ENCODE measurements at regions not wholly inside any gene's neighbourhood (a gene's known extent, or its start where the extent isn't known, plus 50 kb on each side); places are given as distances from the start of the nearest gene placed in this dataset.

GRCh38 chrX:69024931-69025330, 140.3 kb downstream of the PJA1 start:
- no peak for FAIRE-seq

- FAIRE-seq: no peak
Observed at GRCh38 chrX:69024161-69024736, 141.0 kb downstream of the PJA1 start.

- no peak for FAIRE-seq
Observed at GRCh38 chrX:69022430-69022829, 142.8 kb downstream of the PJA1 start.

- no peak for FAIRE-seq
Observed at GRCh38 chrX:69021141-69021960, 143.9 kb downstream of the PJA1 start.

GRCh38 chrX:69020316-69020715, 144.9 kb downstream of the PJA1 start:
- FAIRE-seq: no peak

- no peak for FAIRE-seq
Observed at GRCh38 chrX:69019073-69019890, 146.0 kb downstream of the PJA1 start.

- no peak for FAIRE-seq
Observed at GRCh38 chrX:69018416-69019072, 146.7 kb downstream of the PJA1 start.

- FAIRE-seq: no peak
Observed at GRCh38 chrX:69016293-69016941, 148.8 kb downstream of the PJA1 start.

- FAIRE-seq: no peak
Observed at GRCh38 chrX:69015564-69016292, 149.5 kb downstream of the PJA1 start.

GRCh38 chrX:69015156-69015555, 150.1 kb downstream of the PJA1 start:
- no peak for FAIRE-seq

- no peak for FAIRE-seq
Observed at GRCh38 chrX:69014200-69014599, 151.1 kb downstream of the PJA1 start.

- FAIRE-seq: no peak
Observed at GRCh38 chrX:69010339-69010738, 154.9 kb downstream of the PJA1 start.

- no peak for FAIRE-seq
Observed at GRCh38 chrX:69000877-69001276, 164.4 kb downstream of the PJA1 start.

GRCh38 chrX:68999931-69000330, 165.3 kb downstream of the PJA1 start:
- FAIRE-seq: no peak

GRCh38 chrX:68999356-68999755, 165.9 kb downstream of the PJA1 start:
- FAIRE-seq: no peak

GRCh38 chrX:68998716-68999115, 166.5 kb downstream of the PJA1 start:
- FAIRE-seq: no peak

- no peak for FAIRE-seq
Observed at GRCh38 chrX:68997911-68998310, 167.3 kb downstream of the PJA1 start.

GRCh38 chrX:68997511-68997910, 167.7 kb downstream of the PJA1 start:
- no peak for FAIRE-seq

- no peak for FAIRE-seq
Observed at GRCh38 chrX:68995780-68996551, 167.1 kb downstream of the EFNB1 start.

- FAIRE-seq: no peak
Observed at GRCh38 chrX:68995386-68995779, 166.6 kb downstream of the EFNB1 start.

GRCh38 chrX:68994891-68995255, 166.1 kb downstream of the EFNB1 start:
- FAIRE-seq: no peak
